ENCODE measurements at regions not wholly inside any gene's neighbourhood (a gene's known extent, or its start where the extent isn't known, plus 50 kb on each side); places are given as distances from the start of the nearest gene placed in this dataset.
"Not testable (repeated sequence)": the region's sequence is repeated elsewhere in the genome, so short reads cannot be mapped to it uniquely, and the experiment has no call there.

DNA sequence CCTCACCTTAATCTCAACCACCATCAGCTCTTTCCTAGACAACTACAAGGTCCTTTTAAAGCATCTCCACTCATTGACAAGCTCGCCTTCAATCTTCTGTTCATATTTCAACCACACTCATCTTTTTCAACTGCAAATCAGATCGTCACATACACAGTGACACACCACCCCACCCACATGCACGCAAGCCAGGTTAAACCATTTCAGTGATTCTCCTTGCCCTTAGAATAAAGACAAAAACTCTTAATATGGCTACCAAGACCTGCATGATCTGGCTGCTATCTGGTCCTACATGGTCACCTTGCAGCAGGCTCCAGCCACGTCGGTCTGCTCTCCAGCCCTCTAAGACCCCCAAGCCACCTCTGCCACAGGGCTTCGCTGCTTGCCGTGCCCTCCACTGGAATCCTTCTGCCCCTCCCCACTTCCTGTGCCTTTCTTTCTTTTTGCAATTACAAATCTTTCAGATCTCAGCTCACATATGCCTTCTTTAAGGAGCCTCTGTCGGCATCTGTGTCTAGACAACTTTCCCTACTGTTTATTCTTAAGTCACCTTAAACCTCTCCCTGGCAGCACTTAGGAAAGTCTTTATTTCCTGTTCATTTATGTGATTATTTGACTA, 507.3 kb upstream of the ARID1B start:
- no peak for DNase-seq

DNA sequence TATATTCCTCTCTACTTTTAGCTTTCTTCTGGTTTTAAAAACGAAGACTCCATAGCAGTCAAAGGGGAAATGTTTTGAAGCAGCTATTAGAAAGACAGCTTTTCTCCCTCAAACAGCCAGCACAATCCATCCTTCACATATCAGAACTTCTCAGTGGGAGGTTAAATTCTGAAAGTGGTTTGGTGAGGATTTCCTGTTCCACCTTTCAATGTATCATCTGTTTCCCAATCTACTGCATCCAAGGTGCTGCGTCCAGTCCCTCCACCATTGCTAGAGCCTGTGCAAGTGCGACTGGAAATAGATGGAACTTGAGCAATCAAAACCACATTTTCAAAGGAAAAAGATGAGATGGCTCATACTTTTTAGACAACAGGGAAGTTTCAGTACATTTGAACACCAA, 508.3 kb upstream of the ARID1B start:
- DNase-seq = no peak

DNA sequence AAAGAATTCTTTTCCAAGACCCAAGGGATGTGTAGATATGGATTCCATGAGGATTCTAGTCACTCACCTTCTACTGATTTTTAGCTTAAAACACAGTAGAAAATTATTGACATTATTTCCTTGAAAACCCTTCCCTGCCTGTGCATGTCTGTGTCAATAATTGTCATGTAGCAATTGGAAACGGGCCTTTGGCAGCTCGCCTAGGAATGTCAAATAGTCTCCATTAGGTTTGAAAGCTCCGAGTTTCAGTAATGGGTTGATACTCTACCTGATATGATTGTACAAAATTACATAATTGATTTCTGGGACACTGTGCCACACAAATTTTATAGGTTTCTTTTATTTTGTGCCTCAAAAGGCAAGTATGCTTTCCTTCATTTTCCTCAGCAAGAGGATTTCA, 515.2 kb upstream of the ARID1B start:
- no peak for DNase-seq

DNA sequence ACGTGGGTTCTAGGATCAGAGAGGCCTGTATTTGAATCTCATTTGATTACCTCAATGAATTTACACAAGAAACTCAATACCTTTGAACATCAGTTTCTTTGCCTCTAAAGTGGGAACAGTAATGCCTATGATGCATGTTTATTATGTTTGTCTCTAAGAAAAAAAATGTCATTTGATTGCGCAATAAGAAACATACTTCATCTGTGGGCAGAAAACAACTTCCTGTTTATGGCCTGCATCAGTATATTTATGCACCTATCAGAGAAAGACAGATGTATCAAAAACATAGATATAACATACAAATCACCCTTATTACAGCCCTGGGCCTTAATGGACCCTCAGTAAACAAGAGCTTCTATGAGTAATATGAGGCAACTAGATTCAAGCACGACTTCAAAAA, 516.4 kb upstream of the ARID1B start:
- DNase-seq = no peak

DNA sequence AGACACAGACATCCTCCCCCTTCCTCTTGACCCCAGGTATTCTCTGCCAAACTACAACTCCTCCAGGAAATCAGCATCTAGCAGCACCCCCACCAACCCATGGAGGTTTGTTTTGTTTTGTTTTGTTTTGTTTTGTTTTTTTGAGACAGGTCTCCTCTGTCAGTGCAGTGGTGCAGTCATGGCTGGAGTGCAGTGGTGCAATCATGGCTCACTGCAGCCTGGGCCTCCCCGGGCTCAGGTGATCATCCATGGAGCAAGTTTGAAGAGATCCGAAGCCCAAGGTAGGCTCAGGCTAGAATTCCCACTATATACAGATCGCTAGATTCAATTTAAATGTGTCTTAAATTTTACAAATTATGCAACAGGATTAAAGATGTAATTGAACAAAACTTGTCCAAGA, 518.2 kb upstream of the ARID1B start:
- no peak for DNase-seq

DNA sequence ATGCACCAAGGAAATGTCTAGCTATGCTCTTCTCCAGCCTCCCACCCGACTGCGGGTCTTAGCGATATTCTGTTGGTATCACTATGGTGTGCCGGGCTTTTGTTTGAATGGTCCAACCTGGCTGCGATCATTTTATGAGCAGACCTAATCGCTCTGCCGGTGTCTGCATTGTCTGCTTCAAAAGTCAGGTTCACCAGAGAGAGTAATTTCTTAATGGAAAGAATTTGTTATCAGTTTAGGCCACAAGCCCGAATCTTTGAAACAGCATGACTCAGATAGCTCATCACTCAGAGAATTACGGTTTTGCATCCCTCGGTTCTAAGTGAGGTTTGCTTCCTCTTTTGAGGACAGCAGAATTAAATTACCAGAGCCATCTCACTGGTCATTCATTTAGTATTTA, 521.0 kb upstream of the ARID1B start:
- no peak for DNase-seq

DNA sequence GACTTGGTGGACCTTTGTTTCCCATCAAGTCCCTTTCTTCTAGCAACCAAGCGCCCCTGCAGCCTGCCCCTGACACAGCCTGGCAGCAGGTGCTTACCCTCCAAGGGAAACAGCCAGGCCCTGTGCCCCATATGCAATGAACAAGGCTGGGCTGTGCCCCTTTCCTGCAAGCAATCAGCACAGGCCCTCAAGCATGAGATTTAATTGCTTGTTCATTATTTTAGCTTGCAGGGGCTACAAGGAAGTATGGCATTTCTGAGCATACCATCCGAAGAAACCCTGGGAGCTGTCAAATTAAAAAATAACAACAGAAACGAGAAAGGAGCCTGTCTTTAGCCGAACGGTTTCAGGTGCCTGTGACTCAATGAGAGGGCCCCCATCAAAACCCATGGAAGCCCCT, 522.9 kb upstream of the ARID1B start:
- DNase-seq = no peak

DNA sequence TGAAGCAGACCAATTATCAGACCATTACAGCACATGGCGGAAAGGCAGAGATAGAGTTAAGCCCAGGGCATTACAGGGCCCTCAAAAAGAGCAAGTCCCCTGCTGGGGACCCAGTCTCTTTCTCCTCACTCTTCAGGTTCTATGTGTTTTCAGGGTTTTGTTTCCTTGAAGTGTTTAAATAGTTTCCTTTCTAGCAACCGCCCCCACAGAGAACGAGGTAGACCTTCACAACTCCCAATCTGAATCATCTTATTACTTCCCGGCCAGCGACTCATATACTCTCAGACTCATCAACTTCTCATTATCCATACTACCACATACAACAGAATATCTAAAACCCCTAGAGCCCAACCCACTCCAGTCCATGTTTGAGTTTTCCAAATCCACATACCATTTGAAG, 526.6 kb upstream of the ARID1B start:
- DNase-seq = no peak

DNA sequence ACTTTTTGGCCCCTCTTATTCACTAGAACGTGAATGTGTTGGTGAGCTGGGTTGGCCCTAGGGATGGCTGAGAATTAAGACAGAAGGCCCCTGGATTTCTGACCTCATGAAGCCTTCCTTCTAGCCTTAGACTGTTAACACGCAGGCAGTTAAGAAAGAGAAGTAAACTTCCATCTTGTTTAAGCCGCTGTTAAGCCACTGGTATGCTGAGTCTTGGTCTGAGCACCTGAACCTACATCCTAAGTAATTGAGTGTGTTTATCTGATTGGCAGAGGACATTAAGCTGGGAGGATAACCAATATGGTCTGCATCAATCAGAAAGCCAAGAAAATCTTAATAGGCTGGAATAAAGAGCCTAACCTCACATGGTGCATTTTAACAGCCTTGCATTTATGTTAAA, 535.0 kb upstream of the ARID1B start:
- DNase-seq = no peak

DNA sequence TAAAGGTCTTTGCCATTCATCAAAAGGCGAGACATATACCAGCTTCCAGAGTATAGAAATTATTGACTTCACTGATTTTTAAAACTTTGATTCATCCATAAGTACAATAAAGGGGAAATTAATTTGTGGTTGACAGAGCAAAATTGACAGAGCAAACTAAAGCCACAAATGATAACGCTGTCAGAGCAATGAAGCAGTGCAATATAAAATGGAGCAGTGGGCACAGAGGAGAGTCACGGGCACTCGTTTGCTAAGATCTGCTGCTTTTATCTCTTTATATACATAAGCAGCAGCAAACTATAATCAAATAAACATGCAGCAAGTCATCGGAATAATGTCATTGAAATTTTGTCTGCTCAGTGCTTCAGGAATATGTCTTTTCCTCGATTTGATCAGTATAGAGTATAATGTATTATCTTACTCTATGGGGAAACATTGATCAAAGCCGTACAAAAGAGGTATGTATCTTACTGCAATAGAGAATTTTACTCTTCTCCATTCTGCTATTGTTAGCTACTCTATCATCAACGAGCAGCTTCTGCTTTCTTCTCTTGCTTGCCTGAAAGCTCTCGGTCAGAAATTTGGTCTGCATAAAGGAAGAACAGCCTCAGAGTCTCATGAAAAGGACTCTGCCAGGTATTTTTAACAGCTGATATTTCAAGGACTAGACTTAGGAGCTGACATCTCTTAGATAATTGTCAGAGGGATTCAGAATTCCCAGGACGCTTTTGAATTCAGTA, 546.0 kb upstream of the ARID1B start:
- no peak for DNase-seq

DNA sequence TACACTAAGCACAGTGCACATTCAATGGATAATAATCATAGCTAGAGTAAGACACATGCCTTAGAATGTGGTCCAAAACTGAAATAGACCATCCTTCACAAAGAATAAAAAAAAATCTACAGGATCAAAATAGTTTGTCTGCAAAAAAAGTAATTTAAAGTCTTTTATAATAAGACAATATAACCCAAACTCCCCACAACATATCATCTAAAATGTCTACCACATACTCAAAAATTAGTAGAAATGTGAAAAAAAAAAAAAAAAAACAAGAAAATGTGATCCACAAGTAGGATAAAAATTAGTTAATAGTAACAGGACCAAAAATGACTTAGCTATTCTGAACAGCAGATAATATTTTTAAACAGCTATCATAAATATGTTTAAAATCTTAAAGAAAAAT, 557.2 kb upstream of the ARID1B start:
- DNase-seq = no peak

DNA sequence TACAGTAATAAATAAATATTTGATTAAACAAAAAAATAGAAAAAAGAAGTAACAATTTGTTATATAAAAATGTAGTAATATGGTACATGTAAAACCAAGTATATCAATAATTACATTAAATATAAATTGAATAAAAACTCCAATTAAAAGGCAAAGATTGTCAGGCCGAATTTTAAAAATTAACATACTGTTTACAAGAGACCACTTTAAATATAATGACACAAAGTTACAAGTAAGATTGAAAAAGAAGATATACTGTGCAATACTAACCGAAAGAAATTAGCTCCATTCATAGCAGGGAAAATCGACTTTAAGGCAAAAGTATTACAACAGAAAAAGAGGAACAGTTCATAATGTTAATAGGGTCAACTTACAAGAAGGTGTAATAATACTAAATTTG, 571.5 kb upstream of the ARID1B start:
- no peak for DNase-seq

DNA sequence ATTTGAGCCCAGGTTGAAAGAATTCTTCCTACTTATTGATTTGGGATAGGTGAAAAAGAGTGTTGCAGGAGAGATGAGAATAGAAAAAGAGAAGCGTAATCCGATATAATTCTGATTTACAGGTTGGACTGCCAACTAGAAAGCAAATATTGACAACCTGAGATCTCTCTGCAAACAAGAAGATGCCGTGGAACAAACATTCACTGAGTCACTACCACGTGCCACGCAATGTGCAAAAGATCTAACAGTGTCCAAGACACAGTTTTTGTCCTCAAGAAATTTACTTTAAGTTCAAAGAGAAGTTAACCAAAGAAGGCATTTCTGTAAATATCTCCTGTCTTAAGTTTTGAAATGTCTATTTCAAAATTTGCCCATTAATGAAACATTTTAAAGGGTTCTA, 578.0 kb upstream of the ARID1B start:
- no peak for DNase-seq

DNA sequence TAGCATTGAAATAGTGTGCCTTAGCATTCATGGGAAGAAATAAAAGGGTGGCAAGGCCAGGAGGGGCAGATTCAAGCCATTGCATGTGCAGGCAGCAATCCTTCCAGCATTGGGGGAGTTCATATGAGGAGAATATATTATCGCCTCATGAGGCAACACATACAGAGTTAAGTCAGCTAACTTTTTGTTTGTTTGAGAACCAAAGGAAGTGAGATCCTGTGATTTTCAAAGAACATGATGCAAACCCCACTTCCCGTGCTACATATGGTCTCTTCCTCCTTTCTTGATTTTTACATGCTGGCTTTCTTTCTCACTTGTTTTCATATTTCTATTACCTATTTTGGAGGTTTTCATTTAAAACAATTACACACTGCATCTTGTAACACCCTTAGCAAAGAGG, 579.7 kb upstream of the ARID1B start:
- DNase-seq = no peak

DNA sequence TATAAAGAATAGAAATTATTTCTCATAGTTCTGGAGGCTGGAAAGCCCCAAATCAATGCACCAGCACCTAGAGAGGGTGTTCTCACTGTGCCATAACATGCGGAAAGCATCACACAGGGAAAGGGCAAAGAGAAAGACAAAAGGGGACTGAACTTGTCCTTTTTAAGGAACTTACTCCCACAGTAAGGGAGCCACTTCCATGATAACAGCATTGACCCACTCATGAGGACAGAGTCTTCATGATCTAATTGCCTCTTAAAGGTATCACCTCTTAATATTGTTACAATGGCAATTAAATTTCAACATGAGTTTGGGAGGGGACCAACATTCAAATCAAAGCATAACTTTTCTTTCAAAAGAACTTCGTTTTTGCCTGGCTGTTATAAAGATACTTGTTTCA, 582.2 kb upstream of the ARID1B start:
- DNase-seq = no peak

DNA sequence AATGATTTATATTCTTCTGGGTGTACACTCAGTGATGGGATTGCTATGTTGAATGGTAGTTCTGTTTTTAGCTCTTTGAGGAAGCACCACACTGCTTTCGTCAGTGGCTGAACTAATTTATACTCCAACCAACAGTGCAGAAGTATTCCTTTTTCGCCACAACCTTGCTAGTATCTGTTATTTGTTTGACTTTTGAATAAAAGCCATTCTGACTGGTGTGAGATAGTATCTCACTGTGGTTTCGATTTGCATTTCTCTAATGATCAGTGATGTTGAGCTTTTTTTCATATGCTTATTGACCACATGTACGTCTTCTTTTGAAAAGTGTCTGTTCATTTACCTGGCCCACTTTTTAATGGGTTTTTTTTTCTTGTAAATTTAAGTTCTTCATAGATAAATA, 583.8 kb upstream of the ARID1B start:
- no peak for DNase-seq

DNA sequence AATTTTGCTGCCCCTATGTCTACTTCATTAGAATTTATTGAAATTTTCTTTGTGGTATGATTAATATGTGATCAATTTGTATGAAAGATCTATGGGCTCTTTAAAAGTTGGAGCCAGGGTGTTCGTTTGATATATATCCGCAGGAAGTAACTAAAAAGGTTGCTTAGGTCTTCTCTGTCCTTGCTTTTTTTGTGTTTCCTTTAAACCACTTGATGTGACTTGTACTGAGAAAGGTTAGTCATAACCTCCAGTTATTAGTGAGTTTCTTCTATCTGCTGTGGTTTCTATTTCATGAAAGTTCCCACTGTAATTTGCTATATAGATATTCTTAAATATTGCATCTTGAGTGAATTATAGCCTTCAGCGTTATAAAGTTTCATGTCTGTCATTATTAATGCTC, 585.3 kb upstream of the ARID1B start:
- DNase-seq = no peak

DNA sequence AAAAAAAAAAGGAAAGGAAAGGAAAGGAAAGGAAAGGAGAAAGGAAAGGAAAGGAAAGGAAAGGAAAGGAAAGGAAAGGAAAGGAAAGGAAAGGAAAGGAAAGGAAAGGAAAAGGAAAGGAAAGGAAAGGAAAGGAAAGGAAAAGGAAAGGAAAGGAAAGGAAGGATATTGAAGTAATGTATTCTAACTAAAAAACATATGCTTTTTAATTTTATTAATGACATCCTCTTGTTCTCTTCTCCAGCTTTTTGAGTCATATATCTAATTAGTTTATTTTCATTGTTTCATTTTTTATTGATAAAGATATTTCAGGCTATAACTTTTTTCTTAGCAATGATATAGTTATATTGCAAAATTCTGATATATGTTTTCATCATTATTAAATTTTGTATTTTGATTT, 585.8 kb upstream of the ARID1B start:
- DNase-seq = not testable (repeated sequence)

DNA sequence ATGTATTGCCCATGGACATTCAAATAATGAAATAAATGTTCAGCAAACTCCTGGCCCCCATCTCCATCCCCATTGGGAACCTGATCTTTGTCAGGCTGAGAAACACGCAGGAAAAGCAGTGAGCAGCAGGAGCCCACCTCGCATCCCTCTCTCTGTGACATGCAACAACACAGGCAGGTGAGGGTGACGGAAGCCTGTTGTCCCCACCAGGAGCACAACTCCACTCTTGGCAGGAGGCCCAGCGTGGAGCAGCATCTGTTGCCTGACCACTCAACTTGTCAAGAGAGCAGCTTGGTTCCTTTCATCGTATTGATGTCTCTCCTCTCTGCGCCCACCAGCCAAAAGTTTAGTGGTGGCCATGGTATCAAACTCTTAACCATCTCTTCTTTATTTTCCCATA, 586.9 kb upstream of the ARID1B start:
- no peak for DNase-seq

DNA sequence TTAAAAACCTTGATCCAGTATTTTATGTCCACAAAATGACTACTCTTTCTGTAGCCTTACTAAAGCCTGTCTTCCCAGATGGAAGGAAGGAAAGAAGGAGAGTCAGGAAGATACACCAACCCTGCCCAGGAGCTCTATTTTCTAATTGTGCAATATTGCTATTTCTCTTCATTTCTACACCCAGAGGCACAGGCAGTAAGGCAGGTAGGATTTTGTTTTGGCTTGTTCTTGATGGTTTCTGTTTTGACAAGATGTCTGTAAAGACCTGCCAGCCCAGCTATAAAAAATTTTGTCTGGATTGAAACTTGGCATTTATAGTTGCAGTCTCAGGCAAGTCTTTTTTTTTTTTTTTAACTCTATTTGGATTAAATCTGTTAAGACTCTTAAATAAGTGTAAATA, 587.5 kb upstream of the ARID1B start:
- DNase-seq = no peak

DNA sequence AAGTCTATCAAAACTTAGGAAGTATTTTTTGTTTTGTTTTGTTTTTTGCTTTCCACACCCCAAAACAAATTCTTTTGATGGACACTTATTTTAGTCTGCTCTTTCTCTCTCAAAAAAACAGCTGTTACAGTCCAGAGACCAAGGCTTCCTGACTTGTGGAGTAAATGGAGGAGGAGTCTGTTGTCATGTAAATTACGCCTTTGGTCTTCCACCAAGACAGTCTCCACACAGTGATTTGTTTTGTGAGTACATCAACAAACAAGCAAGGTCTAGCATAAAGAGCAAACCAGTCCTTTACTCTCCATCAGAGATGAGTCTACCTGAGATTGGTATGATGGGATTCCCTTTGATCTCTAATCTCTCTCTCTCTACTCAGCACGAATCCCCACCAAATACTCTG, 588.0 kb upstream of the ARID1B start:
- DNase-seq = no peak

DNA sequence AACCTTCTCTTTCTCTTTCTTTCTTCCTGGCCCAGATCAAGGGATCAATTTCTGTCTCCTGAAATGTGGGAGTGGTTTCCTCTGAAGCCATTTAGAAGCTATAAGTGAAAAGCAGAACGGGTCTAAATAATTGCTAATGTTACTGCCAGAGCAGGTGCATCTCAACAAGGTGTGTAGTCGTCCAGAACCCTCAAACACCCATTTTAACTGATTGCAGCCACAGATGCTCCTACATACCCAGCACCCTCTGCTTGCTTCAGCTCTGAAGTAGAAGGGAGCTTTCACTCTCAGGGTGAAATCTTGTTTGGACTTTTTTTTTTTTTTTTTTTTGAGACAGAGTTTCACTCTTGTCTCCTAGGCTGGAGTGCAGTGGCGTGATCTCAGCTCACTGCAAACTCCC, 592.1 kb upstream of the ARID1B start:
- no peak for DNase-seq

DNA sequence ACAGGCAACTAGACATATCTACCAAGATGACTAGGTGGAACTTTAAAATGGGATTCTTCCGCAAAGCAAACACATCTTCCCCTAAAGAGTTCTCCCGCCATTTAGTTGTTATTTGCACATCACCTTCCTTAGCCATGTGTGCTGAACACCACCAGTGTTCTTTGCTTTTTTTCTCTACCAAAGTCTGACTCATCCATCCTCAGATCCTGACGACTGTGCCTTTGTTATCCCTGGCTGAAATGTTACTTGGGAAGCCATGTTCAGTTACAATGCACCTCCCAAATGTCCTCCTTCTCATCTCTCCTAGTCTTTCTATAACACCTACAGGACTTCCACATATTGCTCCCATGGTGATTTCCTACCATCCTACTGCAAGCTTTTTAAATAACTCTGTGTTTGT, 593.5 kb upstream of the ARID1B start:
- DNase-seq = no peak

DNA sequence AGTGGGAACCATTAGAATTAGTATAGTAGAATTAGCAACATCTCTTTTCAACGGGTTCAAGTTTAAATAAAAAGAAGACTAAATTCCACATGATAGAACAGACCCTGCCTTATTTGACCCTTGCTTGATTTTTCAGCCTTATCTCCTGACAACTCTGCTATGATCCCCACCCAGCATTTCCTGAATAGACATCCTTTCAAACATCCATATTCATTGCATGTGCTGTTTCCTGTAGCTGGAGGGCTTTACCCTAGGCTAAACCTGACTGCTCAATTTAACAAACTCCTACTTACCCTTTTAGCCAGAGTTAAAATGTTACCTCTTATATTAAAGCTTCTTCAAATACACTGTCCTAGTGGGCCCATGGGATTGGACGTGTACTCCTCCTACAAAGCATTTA, 594.8 kb upstream of the ARID1B start:
- DNase-seq = no peak

DNA sequence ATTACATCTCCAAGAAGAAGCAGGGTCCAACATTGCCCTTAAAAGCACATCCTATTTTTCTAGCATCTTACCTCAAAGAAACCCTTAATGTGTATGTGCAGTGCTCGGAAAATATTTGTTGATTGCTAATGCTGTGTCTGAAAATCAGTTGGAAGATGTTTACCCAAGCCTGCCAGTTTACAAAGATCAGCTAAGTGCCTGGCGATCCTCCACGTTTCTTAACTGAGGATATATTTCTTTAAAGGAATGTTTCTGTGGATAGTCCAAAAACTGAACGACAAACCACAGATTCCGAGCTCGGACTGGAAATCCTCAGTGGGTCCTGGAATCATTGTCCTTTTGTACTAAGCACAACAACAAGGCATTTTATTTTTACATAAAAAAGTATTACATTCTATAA, 595.7 kb upstream of the ARID1B start:
- no peak for DNase-seq

Measured in T-helper 9 cell (primary cell).